ENCODE measurements at regions not wholly inside any gene's neighbourhood (a gene's known extent, or its start where the extent isn't known, plus 50 kb on each side); places are given as distances from the start of the nearest gene placed in this dataset.

GRCh38 chr7:26061678-26062603 is 90.1 kb upstream of the NFE2L3 start:
- peak; percentile 85 for TF ChIP-seq CTCF (IDR thresholded peaks at IDR 0.05; ENCODE audit: low read depth, low read length)

GRCh38 chr7:26065652-26066051 is 86.3 kb upstream of the NFE2L3 start:
- no peak for DNase-seq (ENCODE audit: low read depth, low spot score)
- POLR2A ChIA-PET: no interaction called here
- no peak overlapping the region for H3K4me3 ChIP-seq (ENCODE audit: low read depth, low read length)
- no peaks in the 10 kb centered on the region for H3K9me3 ChIP-seq (ENCODE audit: control insufficient read depth, insufficient read depth, low read length)
- peaks cover 2% of the 10 kb centered on the region for H3K27me3 ChIP-seq (ENCODE audit: control insufficient read depth, insufficient read depth, low read length)
- no peak overlapping the region for H3K27ac ChIP-seq (ENCODE audit: low read depth, low read length)
- CTCF ChIA-PET: interaction anchor here (0.6 kb wide), 1 partner anchor 25 kb away, joined by 3 read pairs; no protein-coding TSS in a partner anchor
- no peak for TF ChIP-seq CTCF (IDR thresholded peaks at IDR 0.05; ENCODE audit: low read depth, low read length)

More at GRCh38 chr7:26061678-26062603, 90.1 kb upstream of the NFE2L3 start:
- Histone ChIP-seq H3K27ac (ENCODE audit: low read depth, low read length) (no peak overlapping the region), H3K4me3 (ENCODE audit: low read depth, low read length) (no peak overlapping the region), H3K9me3 (ENCODE audit: control insufficient read depth, insufficient read depth, low read length) (no peaks in the 10 kb centered on the region), H3K27me3 (ENCODE audit: control insufficient read depth, insufficient read depth, low read length) (no peaks in the 10 kb centered on the region)
- ChIA-PET CTCF (interaction anchor here (0.6 to 2.5 kb wide), 6 partner anchors 17 to 661 kb away, joined by 3 to 9 read pairs (median 4); no protein-coding TSS in a partner anchor), POLR2A (no interaction called here)
- DNase-seq (ENCODE audit: low read depth, low spot score): no peak

GRCh38 chr7:26066736-26067135 is 85.3 kb upstream of the NFE2L3 start:
- Histone ChIP-seq H3K9me3 (ENCODE audit: control insufficient read depth, insufficient read depth, low read length) (no peaks in the 10 kb centered on the region), H3K27me3 (ENCODE audit: control insufficient read depth, insufficient read depth, low read length) (peaks cover 2% of the 10 kb centered on the region), H3K4me3 (ENCODE audit: low read depth, low read length) (no peak overlapping the region), H3K27ac (ENCODE audit: low read depth, low read length) (no peak overlapping the region)
- DNase-seq (ENCODE audit: low read depth, low spot score): no peak
- ChIA-PET POLR2A (no interaction called here), CTCF (no interaction called here)
- no peak for TF ChIP-seq CTCF (IDR thresholded peaks at IDR 0.05; ENCODE audit: low read depth, low read length)

- H3K4me3 ChIP-seq (ENCODE audit: low read depth, low read length): no peak overlapping the region
- no peak for DNase-seq (ENCODE audit: low read depth, low spot score)
- H3K27ac ChIP-seq (ENCODE audit: low read depth, low read length): no peak overlapping the region
- ChIA-PET CTCF (interaction anchor here (0.7 to 0.9 kb wide), 2 partner anchors 18 to 21 kb away, joined by 3 read pairs; no protein-coding TSS in a partner anchor), POLR2A (no interaction called here)
- H3K27me3 ChIP-seq (ENCODE audit: control insufficient read depth, insufficient read depth, low read length): peaks cover 4% of the 10 kb centered on the region
- no peak for TF ChIP-seq CTCF (IDR thresholded peaks at IDR 0.05; ENCODE audit: low read depth, low read length)
- H3K9me3 ChIP-seq (ENCODE audit: control insufficient read depth, insufficient read depth, low read length): no peaks in the 10 kb centered on the region
These were observed 81.7 kb upstream of the NFE2L3 start for GRCh38 chr7:26070290-26070689.

Measured in AG04450 (cell line).